Activated T-helper 9 cell treated with anti-CD3 and anti-CD28 coated beads, Interleukin-2, amount 50 U/mL, for 16 hours (primary cell): ENCODE measurements at regions not wholly inside any gene's neighbourhood (a gene's known extent, or its start where the extent isn't known, plus 50 kb on each side); places are given as distances from the start of the nearest gene placed in this dataset.

Experiments used
- DNase-seq: peaks from one replicate; pipeline ENCODE4 v3.0.0-alpha.2; 2020; ENCODE audit warnings: low read depth

DNA sequence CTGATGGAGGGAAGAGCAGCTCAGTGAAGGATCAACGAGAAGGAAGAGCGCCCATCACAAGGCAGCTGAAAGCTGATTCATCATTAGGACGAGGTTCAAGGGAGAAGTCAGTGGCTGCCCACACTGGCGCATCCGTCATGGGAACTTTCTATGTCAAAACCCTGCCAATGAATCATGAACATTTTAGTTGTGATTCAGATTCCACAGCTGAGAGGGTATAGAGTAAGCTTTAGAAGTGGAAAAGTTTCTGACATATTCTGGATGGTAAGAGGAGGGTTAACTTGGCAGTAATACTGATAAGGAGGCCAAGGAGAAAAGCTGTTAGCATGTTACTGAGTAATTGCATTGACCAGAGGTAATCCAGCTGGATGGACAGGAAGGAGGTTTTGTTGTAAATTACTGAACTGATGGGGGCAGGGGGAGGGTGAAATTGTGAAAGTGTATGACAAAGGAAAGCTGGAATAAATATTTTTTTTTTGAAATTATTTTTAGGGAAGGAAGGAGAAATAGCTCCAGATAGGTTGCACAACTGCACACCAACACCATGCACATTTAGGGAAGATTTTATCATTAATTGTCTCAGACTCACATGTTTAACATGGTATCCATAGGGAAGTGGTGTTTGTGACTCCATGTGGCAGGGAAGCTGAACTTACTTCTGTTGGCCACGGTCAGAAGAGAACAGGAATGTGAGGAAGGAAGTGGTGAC lies 78.3 kb upstream of the NRP1 start:
- DNase-seq: no peak

DNA sequence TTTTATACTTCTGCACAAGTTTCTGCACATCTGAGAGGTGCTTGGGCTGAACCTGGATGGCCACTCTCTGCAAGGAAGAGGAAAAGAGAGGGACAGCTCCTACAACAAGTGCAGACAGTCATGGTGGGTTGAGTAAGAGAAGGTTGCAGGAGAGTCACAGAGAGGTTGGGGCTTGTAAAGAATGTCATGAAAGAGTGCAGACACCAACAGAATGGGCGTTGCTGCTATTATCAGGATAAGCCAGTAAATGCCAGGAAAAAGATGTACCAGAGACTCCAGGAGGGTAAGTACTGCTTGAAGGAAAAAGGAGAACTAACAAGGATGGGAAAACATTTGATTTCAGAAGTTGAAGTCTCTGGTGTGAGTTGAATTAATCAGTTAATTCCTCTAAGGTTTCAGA lies 77.8 kb upstream of the NRP1 start:
- DNase-seq: no peak

DNA sequence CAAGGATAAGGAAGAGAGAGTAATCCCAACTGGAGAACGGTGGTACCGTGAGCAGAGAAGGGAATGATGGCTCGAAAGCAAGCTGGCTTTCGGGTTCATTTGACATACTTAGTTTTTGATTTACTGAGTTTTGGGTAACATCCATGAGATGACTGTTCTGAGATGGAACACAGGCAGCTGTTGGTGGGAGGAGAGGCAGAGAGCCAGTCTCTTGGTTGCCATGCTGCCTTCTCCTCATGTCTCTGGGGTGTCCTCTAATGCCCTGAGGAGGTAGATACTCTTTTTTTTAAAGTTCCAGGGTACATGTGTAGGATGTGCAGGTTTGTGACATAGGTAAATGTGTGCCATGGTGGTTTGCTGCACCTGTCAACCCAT lies 76.4 kb upstream of the NRP1 start:
- no peak for DNase-seq

DNA sequence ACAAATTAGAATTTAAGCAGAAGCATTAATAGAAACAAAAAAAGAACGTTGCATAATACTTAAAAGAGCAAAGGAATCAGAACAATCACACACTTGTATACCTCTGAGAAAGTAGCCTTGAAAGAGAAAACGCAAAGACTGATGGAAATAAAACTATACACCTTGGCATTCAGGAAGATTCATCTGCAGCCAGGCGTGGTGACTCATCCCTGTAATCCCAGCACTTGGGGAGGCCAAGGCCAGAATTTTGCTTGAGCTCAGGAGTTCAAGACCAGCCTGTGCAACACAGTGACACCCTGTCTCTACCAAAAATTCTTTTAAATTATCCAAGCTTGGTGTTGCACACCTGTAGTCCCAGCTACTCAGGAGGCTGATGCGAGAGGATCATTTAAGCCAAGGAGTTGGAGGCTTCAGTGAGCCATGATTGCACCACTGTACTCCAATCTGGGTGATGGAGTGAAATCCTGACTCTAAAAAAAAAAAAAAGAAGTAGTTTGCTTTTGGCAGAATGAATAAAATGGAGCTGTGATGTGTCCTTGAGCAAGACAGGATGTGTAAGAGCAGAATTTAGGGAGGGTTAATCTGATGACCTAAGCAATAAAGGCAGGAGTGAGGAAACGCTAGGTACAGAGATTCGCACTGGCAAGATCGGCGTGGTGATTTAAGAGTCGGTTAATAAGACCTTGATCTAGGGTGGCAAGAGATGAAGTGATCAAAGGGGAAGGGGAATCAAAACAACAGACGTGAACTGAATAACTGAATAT lies 75.8 kb upstream of the NRP1 start:
- DNase-seq: no peak

DNA sequence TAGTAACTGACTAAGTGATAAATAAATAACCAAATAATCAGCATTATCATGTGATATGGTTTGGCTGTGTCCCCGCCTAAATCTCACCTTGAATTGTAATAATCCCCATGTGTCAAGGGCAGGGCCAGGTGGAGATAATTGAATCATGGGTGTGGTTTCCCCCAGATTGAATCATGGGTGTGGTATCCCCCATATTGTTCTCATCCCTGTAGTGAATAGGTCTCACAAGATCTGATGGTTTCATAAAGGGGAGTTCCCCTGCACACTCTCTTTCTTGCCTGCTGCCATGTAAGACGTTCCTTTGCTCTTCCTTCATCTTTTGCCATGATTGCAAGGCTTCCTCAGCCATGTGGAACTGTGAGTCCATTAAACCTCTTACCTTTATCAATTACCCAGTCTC lies 72.1 kb upstream of the NRP1 start:
- DNase-seq: no peak

DNA sequence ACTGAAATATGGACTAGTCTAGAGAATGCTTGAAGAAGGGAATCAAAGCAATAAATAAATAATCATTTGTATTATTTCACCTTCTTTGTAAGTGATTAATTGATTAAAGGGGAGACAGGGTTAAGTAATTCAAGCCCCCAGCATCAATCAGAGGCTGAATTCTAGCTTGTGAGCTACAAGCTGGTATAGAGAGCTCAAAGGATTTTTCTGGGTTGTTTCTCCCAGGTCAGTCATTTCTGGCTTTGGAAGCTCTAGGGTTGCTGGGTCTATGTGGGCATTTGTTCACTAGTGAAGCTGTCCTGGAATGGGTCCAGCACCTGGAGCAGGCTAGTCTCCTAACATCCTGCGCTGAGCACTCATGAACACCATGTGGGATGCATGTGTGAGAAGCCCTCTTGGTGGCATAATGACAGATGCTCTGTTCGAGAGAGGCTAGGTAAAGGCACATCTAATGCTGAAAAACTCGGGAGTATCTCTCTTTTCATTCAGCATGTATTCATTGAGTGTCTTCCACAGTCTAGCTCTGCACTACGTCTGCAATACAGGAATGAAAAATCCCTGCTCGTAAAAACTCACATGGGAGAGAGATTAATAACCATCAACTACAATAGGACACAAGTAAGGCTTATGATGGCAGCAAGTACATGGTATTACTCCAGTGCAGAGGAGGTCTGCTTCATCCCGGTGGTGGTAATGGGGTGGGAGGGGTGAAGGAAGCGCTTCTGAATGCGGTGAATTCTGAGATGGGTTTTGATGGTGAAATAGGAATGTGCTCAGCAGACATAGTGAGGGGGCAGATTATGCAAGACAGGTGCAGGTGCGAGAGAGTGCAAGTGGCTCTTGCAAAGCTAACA lies 68.0 kb upstream of the NRP1 start:
- no peak for DNase-seq

DNA sequence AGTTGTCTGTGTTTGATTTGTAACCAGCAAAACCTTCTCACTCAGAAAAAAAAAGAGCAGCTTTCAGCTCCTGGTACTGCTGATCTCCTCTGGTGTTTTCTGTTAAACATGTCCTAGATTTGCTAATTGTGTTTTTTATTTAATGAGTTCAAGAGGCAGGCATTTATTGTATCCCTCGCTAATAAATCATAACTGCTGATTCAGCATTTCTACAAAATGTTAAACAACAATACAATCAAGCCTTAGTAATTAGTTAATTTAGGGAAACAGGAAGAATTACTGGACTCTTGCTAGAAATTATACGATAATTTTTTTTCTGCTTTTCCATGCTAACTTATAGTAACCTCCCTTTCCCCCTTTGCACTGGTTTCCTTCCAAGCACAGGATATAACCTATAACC lies 66.8 kb upstream of the NRP1 start:
- no peak for DNase-seq

DNA sequence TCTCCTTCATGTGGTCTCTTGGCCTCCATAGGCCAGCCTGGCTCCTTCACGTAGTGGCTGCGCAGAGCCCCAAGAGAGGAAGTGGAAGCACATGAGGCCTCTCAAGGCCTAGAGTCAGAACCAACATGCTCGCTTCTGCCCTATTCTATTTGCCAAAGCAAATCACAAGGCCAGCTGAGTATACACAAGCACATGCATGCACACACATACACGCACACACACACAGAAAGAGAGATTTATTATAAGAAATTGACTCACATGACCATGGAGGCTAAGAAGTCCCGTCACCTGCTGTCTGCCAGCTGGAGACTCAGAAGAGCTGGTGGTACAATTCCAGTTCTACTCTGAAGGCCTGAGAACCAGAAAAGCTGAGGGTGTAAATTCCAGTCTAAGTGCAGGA lies 64.3 kb upstream of the NRP1 start:
- DNase-seq: no peak

DNA sequence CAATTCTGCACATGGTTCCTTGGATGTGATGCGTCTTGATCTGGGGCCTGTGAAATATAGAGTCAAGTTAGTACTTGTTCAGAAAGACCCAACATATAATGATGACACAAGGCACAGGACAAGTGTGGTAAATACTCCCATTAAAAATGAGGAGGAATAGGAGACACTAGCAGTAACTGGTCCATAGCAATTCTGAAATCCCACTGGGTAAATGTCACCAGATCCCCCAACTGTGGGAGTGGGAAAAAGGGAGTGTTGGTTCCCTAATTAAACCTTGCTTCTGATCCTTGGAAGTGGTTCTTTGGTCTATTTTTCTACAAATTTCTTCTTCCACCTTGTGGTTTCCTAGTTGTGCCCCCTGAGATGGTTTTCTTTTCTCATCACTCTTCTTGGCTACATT lies 62.5 kb upstream of the NRP1 start:
- no peak for DNase-seq

DNA sequence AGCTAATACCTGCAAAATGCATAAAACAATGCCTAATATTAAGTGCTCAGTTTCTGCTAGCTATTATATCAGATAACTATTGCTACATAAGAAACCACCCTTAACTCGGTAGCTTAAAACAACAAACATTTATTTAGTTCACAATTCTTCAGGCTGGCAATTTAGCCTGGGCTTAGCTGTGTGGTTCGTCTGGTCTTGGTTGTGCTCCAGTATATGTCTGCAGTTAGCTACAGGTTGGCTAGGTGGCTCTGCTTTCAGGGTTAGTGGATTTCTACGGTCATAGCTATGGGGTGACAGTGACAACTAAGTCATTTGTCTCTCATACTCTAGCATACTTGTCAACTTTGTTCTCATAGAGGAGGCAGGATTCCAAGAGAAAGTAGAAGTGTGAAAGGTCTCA lies 61.8 kb upstream of the NRP1 start:
- DNase-seq: no peak

DNA sequence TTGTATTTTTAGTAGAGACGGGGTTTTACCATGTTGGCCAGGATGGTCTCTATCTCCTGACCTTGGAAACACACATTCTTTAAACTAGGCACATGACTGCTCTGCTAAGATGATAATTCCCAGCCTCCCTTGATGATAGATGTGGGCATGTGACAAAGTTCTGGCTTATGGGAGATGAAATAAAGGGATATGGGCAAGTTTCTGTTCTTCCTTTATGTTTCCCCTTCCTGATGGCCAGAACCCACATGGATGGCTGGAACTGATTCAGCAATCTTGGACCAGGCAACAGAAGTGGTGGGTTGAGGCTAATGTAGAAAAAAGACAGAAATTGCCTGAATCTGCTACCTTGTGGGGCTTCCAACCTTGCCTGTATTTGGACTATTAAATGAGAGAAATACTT lies 60.7 kb upstream of the NRP1 start:
- no peak for DNase-seq

DNA sequence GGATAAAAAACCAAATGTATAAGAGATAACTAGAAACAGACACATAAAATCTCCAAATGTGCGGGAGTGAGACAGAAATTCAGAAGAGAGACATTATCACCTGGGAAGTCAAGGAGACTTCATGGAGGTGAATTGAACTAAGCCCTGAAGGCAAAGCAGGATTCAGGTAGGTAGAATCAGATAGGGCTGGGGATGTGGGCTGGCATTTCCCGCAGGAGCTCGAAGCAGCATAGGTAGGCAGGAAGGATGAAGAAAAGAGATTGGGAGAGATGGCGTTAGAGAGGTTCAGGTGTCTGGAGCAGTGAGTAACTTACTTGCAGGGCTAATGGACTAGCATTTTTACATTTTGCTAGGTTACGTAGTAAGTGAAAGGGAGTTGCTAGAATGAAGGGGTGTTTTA lies 58.2 kb upstream of the NRP1 start:
- DNase-seq: no peak

DNA sequence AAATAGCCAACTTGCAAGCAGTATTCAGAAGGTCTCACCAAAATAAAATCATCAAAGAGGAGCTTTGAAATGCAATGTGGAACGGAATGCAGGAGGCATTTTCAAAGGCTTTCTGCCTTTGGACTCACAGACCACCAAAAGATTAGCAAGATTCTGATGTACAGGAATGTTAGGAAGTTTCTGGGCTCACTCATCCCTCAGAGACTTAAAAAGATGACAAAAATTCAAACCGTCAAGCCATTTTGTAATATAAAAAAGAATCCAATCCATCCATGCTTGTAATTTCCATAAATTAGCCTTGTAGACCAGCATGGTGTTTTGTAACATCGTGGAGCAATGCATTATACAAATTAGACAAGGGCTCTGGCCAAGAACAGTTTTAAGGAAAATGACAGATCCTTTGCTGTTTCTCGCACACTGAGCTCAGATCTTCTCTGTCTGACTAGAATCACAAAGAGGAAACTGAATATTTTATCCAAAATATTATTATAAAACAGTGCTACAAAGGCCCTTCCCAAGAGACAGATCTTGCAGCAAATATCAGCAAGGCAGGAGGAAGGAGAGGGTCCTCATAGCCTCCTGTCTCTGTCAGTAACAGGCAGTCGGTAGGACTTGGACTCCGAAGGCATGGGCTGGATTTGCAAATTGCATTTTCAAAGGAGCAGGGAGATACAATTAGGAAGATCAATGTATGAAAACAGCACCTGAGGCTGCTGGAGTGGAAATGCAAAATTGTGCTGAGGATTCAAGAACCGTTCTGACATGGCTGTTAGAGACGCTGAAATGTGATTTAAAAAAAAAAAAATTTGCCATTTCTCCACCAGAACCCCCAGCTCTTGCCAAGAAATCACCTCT lies 57.4 kb upstream of the NRP1 start:
- DNase-seq: no peak

DNA sequence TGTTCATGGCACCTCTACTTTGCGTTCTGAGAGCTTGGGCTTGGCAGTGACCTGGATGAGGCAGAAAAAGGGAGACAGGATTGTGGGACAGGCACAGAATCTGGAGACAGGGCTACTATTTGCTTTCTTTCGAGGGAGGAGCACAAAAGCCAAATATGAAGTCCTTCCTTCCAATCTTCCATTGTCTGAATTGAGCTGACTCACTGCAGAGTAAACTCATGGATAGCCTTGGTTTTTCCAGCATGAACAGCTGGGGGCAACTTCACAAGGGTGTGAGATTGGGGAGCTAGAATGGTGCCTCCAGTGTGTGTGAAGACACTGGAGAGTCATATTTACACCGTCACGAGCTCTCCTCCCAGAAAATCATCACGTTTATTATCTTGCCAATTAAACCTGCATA lies 55.6 kb upstream of the NRP1 start:
- no peak for DNase-seq

DNA sequence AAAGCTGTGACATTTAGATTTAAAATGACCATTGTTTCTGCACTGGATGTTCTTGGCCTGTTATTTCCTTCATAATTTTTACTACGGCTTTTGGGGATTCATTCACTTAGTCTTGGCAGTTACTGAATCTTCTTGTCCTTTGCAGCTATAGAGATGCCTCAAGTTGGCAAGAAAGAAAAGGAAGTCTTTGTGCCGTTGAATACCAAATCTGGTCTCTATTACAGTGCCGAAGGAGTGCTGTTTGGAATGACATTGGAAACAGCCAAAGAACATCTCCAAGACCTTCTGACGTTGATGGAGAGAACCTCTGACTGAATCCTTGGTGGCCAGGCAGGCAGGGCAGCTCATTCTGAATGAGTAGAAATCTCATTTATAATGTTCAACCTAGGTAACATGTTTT lies 54.3 kb upstream of the NRP1 start:
- DNase-seq: no peak

DNA sequence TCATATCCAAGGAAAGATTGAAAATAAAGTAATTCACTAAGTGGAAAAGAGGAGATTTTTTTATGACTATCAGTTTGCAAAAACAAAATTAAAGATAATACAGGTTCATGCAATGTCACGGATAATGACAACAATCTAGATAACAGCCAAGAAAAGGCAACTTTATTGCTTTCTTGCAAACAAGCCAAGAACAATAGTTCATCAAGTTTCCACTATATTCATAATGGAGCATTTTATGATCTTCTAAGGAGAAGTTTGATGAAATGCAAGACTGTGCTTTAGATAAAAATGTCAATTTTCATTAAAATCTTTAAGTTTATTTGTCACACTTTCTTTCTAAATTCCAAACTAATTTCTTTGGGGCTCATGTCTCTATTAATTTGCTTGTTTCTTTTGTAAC lies 53.9 kb upstream of the NRP1 start:
- no peak for DNase-seq

DNA sequence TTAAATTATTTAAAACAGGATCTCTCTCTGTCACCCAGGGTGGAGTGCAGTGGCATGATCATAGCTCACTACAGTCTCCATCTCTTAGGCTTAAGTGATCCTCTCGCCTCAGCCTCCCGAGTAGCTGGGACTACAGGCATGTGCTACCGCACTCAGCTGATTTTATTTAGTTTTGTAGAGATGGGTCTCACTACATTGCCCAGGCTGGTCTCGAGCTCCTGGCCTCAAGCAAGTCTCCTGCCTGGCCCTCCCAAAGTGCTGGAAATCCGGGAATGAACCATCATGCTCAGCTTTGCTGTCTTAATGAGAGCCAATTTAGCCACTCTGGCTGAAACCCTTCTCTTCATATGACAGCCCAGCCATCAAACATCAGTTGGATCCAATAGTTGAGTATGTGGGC lies 53.3 kb upstream of the NRP1 start:
- DNase-seq: no peak

DNA sequence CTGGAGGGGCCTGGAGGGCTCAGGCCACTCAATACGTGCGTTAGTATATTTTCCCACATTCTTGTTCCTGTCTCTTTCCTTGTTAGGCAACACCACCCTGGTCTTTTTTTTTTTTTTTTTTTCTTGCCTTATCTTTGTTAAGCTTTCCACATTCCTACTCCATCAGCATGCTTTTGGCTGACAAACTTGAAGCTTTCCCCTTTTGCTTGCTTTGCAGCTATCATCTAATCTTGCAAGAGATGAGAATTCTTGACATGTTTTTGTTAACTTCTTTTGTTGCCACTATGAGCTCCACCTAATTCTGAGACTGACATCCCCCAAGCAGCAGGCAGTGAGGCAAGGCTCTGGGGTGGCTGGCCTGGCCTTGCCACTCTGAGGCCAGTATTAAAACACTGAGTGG lies 52.5 kb upstream of the NRP1 start:
- DNase-seq: no peak

DNA sequence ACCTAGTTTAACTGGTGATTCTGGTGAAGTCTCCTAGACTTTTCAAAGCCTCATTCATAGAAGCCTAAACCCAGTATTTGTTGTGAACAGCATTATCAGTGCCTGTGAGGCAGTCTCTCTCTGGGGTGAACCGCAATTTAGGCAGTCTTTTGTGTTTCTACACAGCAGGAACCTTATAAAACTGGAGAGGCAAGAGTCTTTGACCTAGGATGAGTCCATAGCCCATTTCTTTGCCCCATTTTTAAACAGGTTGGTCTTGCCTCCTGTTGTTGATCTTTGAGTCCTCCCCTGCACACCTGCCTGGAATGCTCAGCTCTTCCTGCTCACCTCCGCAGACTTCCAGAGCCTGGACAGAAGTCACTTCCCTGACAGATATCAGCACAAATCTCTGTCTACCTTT lies 51.2 kb upstream of the NRP1 start:
- no peak for DNase-seq

DNA sequence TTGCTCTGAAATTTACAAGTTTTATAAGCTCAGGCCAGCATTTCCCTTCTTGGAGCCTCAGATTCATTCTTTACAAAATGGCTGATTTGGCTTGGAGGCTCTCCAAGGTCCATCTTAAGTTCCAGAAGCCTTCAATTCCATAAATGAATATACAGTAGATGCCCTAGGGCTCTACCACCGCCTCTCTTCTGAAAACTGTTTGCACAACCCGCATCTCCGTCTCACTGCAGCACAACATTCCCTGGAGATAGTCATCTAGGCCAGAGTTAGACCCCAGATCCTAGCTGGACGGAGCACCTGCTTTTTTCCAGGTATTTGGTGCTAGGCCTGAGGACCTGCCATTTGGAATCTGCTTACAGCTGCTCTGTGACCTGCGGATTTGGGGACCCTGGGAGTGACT lies 50.5 kb upstream of the NRP1 start:
- DNase-seq: no peak
